ENCODE measurements at regions not wholly inside any gene's neighbourhood (a gene's known extent, or its start where the extent isn't known, plus 50 kb on each side); places are given as distances from the start of the nearest gene placed in this dataset.

DNA sequence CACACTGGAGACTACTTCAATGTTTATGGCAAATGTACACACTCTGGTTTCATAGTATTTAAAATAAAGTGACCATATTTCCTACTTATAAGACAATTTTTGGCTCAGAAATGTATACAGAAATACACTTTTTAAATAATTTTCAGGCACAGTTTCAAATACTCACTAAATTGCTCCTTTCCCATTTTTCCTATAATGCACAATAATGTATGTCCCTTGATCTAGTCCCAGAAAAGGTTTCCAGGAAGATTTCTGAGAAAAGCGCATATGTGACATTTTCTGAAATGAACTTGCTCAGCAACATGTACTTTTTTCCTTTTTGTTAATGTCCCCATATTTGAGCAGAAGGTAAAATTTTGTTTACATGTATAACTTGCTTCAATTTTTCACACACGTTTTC, 591.4 kb downstream of the CD109 start:
- TF ChIP-seq, protein P1, sequence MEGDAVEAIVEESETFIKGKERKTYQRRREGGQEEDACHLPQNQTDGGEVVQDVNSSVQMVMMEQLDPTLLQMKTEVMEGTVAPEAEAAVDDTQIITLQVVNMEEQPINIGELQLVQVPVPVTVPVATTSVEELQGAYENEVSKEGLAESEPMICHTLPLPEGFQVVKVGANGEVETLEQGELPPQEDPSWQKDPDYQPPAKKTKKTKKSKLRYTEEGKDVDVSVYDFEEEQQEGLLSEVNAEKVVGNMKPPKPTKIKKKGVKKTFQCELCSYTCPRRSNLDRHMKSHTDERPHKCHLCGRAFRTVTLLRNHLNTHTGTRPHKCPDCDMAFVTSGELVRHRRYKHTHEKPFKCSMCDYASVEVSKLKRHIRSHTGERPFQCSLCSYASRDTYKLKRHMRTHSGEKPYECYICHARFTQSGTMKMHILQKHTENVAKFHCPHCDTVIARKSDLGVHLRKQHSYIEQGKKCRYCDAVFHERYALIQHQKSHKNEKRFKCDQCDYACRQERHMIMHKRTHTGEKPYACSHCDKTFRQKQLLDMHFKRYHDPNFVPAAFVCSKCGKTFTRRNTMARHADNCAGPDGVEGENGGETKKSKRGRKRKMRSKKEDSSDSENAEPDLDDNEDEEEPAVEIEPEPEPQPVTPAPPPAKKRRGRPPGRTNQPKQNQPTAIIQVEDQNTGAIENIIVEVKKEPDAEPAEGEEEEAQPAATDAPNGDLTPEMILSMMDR (conservative IDR thresholded peaks at IDR 0.05; ENCODE audit: low read depth, low read length), result no peak
- no peak for DNase-seq (ENCODE audit: low read depth)
- no peak overlapping the region for H3K4me3 ChIP-seq (ENCODE audit: low read depth, low read length)

DNA sequence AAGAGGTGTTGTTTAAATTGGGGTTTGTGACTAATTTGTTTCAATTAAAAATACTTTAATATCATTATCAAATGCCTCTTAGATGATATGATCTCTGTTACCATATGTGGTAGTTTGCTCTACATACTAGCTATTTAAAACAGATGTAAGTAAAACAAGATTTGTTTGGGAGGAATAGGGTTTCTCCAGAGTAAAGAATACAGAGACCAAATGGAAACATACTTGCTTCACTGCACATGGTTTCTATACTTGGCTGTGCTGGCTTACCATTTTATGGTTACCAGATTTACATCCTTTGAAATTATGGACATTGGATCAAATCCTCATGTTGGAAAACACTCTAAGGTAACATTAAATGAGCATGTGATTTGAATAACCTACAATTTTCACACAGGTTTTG, 588.3 kb downstream of the CD109 start:
- TF ChIP-seq, protein P1 (conservative IDR thresholded peaks at IDR 0.05; ENCODE audit: low read depth, low read length), result no peak
- H3K4me3 ChIP-seq (ENCODE audit: low read depth, low read length), result no peak overlapping the region
- no peak for DNase-seq (ENCODE audit: low read depth)

DNA sequence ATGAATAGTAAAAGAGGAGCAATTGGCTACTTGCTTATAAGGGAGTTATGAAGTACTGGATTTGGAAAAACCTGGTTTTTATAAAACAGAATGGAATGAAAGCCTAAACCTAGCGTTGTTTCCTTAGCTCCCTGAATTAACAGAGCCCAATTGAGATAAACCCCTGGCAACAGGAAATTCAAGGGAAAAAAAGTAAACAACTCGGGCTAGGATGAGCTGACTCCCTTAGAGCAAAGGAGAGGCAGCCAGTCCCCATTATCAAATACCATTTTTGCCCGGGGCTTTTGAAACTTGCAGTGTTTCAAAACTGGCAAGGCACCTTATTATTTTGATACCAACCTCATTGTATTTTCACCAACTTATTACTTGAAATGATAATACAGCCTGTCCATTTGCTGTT, 587.5 kb downstream of the CD109 start:
- no peak for DNase-seq (ENCODE audit: low read depth)
- TF ChIP-seq, protein P1 (conservative IDR thresholded peaks at IDR 0.05; ENCODE audit: low read depth, low read length), result no peak
- no peak overlapping the region for H3K4me3 ChIP-seq (ENCODE audit: low read depth, low read length)

DNA sequence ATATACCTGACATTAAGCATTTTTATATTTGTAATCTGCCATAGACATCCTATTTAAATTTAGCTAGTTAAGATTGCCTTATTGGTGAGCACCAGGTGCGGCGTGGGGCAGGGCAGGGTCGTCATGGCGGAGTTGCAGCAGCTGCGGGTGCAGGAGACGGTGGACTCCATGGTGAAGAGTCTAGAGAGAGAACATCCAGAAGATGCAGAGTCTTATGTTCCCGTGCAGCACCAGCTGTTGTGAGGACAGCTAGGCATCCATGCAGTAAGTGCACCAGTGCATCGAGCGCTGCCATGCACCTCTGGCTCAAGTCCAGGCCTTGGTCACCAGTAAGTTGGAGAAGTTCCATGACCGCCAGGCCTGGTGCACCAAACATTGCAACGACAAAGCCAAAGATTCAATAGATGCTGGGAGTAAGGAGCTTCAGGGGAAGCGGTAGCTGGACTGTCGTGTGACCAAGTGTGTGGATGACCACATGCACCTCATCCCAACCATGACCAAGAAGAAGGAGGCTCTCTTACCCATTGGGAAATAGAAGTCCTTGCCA, 586.2 kb downstream of the CD109 start:
- DNase-seq (ENCODE audit: low read depth), result no peak
- TF ChIP-seq, protein P1 (conservative IDR thresholded peaks at IDR 0.05; ENCODE audit: low read depth, low read length), result no peak
- no peak overlapping the region for H3K4me3 ChIP-seq (ENCODE audit: low read depth, low read length)

DNA sequence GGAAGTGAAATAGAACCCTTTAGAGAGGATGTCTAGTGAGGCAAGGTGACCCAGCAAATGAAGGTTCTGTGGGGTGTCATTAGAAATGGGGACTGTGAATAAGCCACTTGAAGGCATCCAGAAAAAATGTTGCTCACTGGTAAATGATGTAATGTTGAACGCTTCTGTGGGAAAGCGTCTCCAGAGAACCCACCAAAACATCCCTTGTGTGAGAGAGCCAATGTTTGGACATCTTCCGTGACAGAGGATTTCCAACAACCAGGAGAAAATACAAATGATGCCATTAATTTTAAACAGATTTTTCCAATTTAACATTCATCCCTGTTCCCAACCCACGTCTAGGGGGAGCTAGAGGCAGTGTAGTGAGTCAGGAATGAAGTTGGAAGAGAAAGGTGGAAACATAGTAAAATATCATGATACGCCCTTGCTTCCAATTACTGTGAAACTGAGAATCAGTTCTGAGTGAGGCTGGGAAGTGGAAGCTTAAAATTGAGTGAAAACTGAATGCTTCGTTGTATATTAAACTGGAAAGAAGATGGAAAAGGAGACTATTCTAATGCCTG, 584.2 kb downstream of the CD109 start:
- no peak for DNase-seq (ENCODE audit: low read depth)
- TF ChIP-seq, protein P1 (conservative IDR thresholded peaks at IDR 0.05; ENCODE audit: low read depth, low read length), result peak; percentile 37
- H3K4me3 ChIP-seq (ENCODE audit: low read depth, low read length), result no peak overlapping the region

DNA sequence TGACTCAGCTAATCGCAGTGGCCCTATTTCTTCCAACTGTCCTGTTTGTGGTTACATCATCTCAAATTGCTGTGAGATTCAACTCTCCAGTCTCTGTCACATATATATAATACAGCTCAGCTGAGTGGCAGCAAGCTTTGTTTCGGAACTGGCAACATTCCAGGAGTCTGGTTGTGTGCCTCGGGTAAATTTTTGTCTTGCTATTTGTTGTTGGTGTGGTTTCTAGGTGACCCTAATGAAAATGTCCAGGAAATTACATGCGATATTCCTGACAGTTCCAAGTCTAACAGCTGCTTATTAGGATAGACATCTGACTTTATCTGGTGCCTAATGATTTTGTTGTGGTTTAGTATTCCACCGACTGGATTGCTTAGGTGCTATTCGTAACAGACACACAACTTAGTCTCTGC, 581.8 kb downstream of the CD109 start:
- peak; percentile 34 for DNase-seq (ENCODE audit: low read depth)
- TF ChIP-seq, protein P1 (conservative IDR thresholded peaks at IDR 0.05; ENCODE audit: low read depth, low read length), result no peak
- H3K4me3 ChIP-seq (ENCODE audit: low read depth, low read length), result no peak overlapping the region

DNA sequence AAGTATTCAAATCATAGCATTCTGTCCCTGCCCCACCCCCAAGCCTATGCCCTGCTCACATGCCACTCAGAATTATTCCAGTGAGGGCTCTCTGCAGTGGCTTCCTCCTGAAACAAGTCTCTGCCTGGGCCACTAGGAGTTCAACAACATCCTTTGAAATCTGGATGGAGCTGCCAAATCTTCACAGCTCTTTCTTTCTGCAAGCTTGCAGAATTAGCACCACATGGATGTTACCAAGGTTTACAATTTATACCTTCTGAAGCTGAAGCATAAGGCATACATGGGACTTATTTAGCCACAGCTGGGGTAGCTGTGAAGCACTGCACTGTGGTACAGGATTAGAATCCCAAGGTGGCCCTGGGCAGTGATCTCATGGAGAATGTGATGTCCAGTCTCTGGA, 577.5 kb downstream of the CD109 start:
- DNase-seq (ENCODE audit: low read depth), result no peak
- no peak overlapping the region for H3K4me3 ChIP-seq (ENCODE audit: low read depth, low read length)
- TF ChIP-seq, protein P1 (conservative IDR thresholded peaks at IDR 0.05; ENCODE audit: low read depth, low read length), result no peak
